ENCODE measurements at regions not wholly inside any gene's neighbourhood (a gene's known extent, or its start where the extent isn't known, plus 50 kb on each side); places are given as distances from the start of the nearest gene placed in this dataset.

- no peak for DNase-seq (ENCODE audit: low read depth in 3 of 3, low spot score in 2 of 3)
Measured at GRCh38 chr5:155068616-155069100, 55.1 kb downstream of the KIF4B start.

GRCh38 chr5:155069961-155070360 lies 56.4 kb downstream of the KIF4B start:
- DNase-seq (ENCODE audit: low read depth in 3 of 3, low spot score in 2 of 3), result no peak

- no peak for DNase-seq (ENCODE audit: low read depth in 3 of 3, low spot score in 2 of 3)
Measured at GRCh38 chr5:155070781-155071180, 57.2 kb downstream of the KIF4B start.

- DNase-seq (ENCODE audit: low read depth in 3 of 3, low spot score in 2 of 3), result no peak
Measured at GRCh38 chr5:155076379-155076778, 62.8 kb downstream of the KIF4B start.

- no peak for DNase-seq (ENCODE audit: low read depth in 3 of 3, low spot score in 2 of 3)
Measured at GRCh38 chr5:155079698-155080097, 66.1 kb downstream of the KIF4B start.

- no peak for DNase-seq (ENCODE audit: low read depth in 3 of 3, low spot score in 2 of 3)
Measured at GRCh38 chr5:155080721-155081120, 67.2 kb downstream of the KIF4B start.

GRCh38 chr5:155081618-155082017 lies 68.1 kb downstream of the KIF4B start:
- no peak for DNase-seq (ENCODE audit: low read depth in 3 of 3, low spot score in 2 of 3)

- no peak for DNase-seq (ENCODE audit: low read depth in 3 of 3, low spot score in 2 of 3)
Measured at GRCh38 chr5:155082401-155082800, 68.8 kb downstream of the KIF4B start.

GRCh38 chr5:155085282-155085989 lies 71.9 kb downstream of the KIF4B start:
- no peak for DNase-seq (ENCODE audit: low read depth in 3 of 3, low spot score in 2 of 3)

GRCh38 chr5:155087036-155087435 lies 73.5 kb downstream of the KIF4B start:
- DNase-seq (ENCODE audit: low read depth in 3 of 3, low spot score in 2 of 3), result no peak

GRCh38 chr5:155088811-155089210 lies 75.3 kb downstream of the KIF4B start:
- no peak for DNase-seq (ENCODE audit: low read depth in 3 of 3, low spot score in 2 of 3)

- no peak for DNase-seq (ENCODE audit: low read depth in 3 of 3, low spot score in 2 of 3)
Measured at GRCh38 chr5:155089643-155090042, 76.1 kb downstream of the KIF4B start.

GRCh38 chr5:155091063-155091648 lies 77.6 kb downstream of the KIF4B start:
- no peak for DNase-seq (ENCODE audit: low read depth in 3 of 3, low spot score in 2 of 3)

GRCh38 chr5:155091768-155092717 lies 78.5 kb downstream of the KIF4B start:
- no peak for DNase-seq (ENCODE audit: low read depth in 3 of 3, low spot score in 2 of 3)

GRCh38 chr5:155094455-155094854 lies 80.9 kb downstream of the KIF4B start:
- no peak for DNase-seq (ENCODE audit: low read depth in 3 of 3, low spot score in 2 of 3)

GRCh38 chr5:155097995-155098394 lies 84.4 kb downstream of the KIF4B start:
- DNase-seq (ENCODE audit: low read depth in 3 of 3, low spot score in 2 of 3), result no peak

- DNase-seq (ENCODE audit: low read depth in 3 of 3, low spot score in 2 of 3), result no peak
Measured at GRCh38 chr5:155098433-155098832, 84.9 kb downstream of the KIF4B start.

- no peak for DNase-seq (ENCODE audit: low read depth in 3 of 3, low spot score in 2 of 3)
Measured at GRCh38 chr5:155101697-155102096, 88.1 kb downstream of the KIF4B start.

- DNase-seq (ENCODE audit: low read depth in 3 of 3, low spot score in 2 of 3), result no peak
Measured at GRCh38 chr5:155103146-155103545, 89.6 kb downstream of the KIF4B start.

GRCh38 chr5:155104441-155104840 lies 90.9 kb downstream of the KIF4B start:
- DNase-seq (ENCODE audit: low read depth in 3 of 3, low spot score in 2 of 3), result no peak

- no peak for DNase-seq (ENCODE audit: low read depth in 3 of 3, low spot score in 2 of 3)
Measured at GRCh38 chr5:155106221-155106620, 92.7 kb downstream of the KIF4B start.

All from right renal cortex interstitium (tissue), 3 donors.